GM19463 (cell line): ENCODE measurements at regions not wholly inside any gene's neighbourhood (a gene's known extent, or its start where the extent isn't known, plus 50 kb on each side); places are given as distances from the start of the nearest gene placed in this dataset.

Experiments
- ATAC-seq: cut with Tn5 transposase; IDR thresholded peaks from one replicate; pipeline ENCODE4 v1.9.1; 2021; ENCODE audit warnings: mild to moderate bottlenecking, moderate library complexity; ENCODE audit not compliant: unreplicated experiment

GRCh38 chr5:109944461-109944860 is 254.7 kb downstream of the MAN2A1 start:
- no peak for ATAC-seq

GRCh38 chr5:109945097-109945678 is 255.5 kb downstream of the MAN2A1 start:
- peak; percentile 85 for ATAC-seq

- no peak for ATAC-seq
Measured at GRCh38 chr5:109945723-109946480, 256.2 kb downstream of the MAN2A1 start.

GRCh38 chr5:109946610-109947009 is 256.9 kb downstream of the MAN2A1 start:
- ATAC-seq = no peak

- no peak for ATAC-seq
Measured at GRCh38 chr5:109947667-109948066, 257.9 kb downstream of the MAN2A1 start.

GRCh38 chr5:109950634-109951033 is 260.9 kb downstream of the MAN2A1 start:
- no peak for ATAC-seq

GRCh38 chr5:109951348-109951747 is 261.6 kb downstream of the MAN2A1 start:
- no peak for ATAC-seq

GRCh38 chr5:109951758-109952157 is 262.0 kb downstream of the MAN2A1 start:
- no peak for ATAC-seq

- ATAC-seq = no peak
Measured at GRCh38 chr5:109953761-109954160, 264.0 kb downstream of the MAN2A1 start.

GRCh38 chr5:109956884-109957283 is 267.2 kb downstream of the MAN2A1 start:
- no peak for ATAC-seq

- ATAC-seq = no peak
Measured at GRCh38 chr5:109958082-109958481, 268.4 kb downstream of the MAN2A1 start.

- ATAC-seq = no peak
Measured at GRCh38 chr5:109959652-109960051, 269.9 kb downstream of the MAN2A1 start.

GRCh38 chr5:109961751-109962150 is 272.0 kb downstream of the MAN2A1 start:
- ATAC-seq = no peak

- no peak for ATAC-seq
Measured at GRCh38 chr5:109962882-109963603, 273.3 kb downstream of the MAN2A1 start.

GRCh38 chr5:109964136-109964535 is 274.4 kb downstream of the MAN2A1 start:
- no peak for ATAC-seq

- no peak for ATAC-seq
Measured at GRCh38 chr5:109965634-109966033, 275.9 kb downstream of the MAN2A1 start.

- no peak for ATAC-seq
Measured at GRCh38 chr5:109971968-109972367, 282.2 kb downstream of the MAN2A1 start.

- ATAC-seq = no peak
Measured at GRCh38 chr5:109981979-109982378, 292.3 kb downstream of the MAN2A1 start.

GRCh38 chr5:109982966-109983534 is 293.3 kb downstream of the MAN2A1 start:
- no peak for ATAC-seq

- no peak for ATAC-seq
Measured at GRCh38 chr5:109986726-109987125, 297.0 kb downstream of the MAN2A1 start.

- no peak for ATAC-seq
Measured at GRCh38 chr5:109987355-109987754, 297.6 kb downstream of the MAN2A1 start.

GRCh38 chr5:109987970-109988369 is 298.2 kb downstream of the MAN2A1 start:
- no peak for ATAC-seq
